Activated CD4-positive, alpha-beta memory T cell treated with anti-CD3 and anti-CD28 coated beads for 36 hours (primary cell): ENCODE measurements at regions not wholly inside any gene's neighbourhood (a gene's known extent, or its start where the extent isn't known, plus 50 kb on each side); places are given as distances from the start of the nearest gene placed in this dataset.
A peak's percentile ranks its signal among the peaks of the same experiment; 100 is the strongest.

Experiments
- CTCF ChIA-PET: fragments of 350-600 bp; sonication (Branson Sonifier 250); formaldehyde crosslinking; loops from one replicate; lab custom pipeline; 2021; ENCODE audit warnings: antibody characterized with exemption, inconsistent platforms; lab: Charles Lee
- POLR2A ChIA-PET: fragments of 350-600 bp; sonication (Branson Sonifier 250); formaldehyde crosslinking; loops from one replicate; lab custom pipeline; 2021; ENCODE audit warnings: antibody characterized with exemption; lab: Charles Lee
- DNase-seq: peaks from one replicate; pipeline ENCODE4 v3.0.0-alpha.2; 2020
- H3K27ac Mint-ChIP-seq: one replicate; pipeline ENCODE4 v1.8.0; 2021; ENCODE audit warnings: mixed read lengths
- H3K27me3 Mint-ChIP-seq: one replicate; pipeline ENCODE4 v1.8.0; 2021; ENCODE audit warnings: mixed read lengths
- H3K36me3 Mint-ChIP-seq: one replicate; pipeline ENCODE4 v1.8.0; 2021; ENCODE audit warnings: mixed read lengths
- H3K4me1 Mint-ChIP-seq: one replicate; pipeline ENCODE4 v1.8.0; 2021; ENCODE audit warnings: low read depth, mixed read lengths
- H3K4me3 Mint-ChIP-seq: one replicate; pipeline ENCODE4 v1.8.0; 2021; ENCODE audit warnings: mild to moderate bottlenecking, mixed read lengths
- H3K9me3 Mint-ChIP-seq: one replicate; pipeline ENCODE4 v1.8.0; 2021; ENCODE audit warnings: mixed read lengths
- intact Hi-C: fragments of 100-400 bp; cut with micrococcal nuclease; formaldehyde crosslinking; loops from one replicate; pipeline ENCODE4 v1.15.1; 2023

DNA sequence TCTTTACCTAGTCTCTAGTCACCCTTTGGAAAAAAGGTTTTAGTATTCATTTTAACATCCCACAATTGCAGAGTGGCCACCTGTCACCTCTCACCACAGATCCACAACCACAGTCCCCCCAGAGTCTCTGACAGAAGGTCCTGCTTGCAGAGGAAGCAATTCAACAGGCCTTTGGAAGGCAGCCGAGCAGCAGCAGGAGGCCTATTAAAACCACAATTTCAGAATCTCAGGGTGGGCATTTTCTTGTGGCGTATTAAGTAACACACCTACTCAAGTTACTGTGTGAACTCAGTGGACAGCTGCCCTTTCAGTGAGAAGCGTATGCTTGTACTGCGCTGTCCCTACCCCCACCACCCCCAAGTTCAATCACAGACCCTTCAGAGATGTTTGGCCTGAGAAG, 234.0 kb upstream of the HMGA2 start:
- ChIA-PET CTCF (no interaction called here), POLR2A (no interaction called here)
- Mint-ChIP-seq H3K9me3 (no peaks in the 10 kb centered on the region), H3K36me3 (no peaks in the 10 kb centered on the region), H3K27ac (no peak overlapping the region), H3K4me1 (no peaks in the 10 kb centered on the region), H3K27me3 (peaks cover 4% of the 10 kb centered on the region), H3K4me3 (no peak overlapping the region)
- no peak for DNase-seq
- intact Hi-C loops, result no loop called here

DNA sequence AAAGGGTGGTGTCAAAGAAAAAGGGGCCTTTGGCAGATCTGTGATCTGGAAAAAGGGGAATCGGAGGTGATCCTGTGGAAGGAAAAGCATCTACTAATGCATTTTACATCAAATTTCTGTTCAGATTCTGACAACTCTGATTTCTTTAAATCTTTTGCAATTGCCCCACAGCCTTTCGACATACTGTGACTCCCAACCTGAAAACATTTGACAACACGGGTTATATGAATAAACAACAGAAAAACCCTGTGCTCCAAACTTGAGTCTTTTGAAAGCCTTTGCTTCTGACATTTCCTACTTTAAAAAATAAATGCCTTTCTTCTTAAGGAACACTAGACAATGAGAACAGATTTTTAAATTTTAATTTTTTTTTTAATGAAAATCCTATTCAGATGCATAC, 231.9 kb upstream of the HMGA2 start:
- POLR2A ChIA-PET, result no interaction called here
- CTCF ChIA-PET, result no interaction called here
- intact Hi-C loops, result no loop called here
- H3K9me3 Mint-ChIP-seq, result no peaks in the 10 kb centered on the region
- no peak for DNase-seq
- no peak overlapping the region for H3K4me3 Mint-ChIP-seq
- peaks cover 4% of the 10 kb centered on the region for H3K27me3 Mint-ChIP-seq
- no peak overlapping the region for H3K27ac Mint-ChIP-seq
- H3K4me1 Mint-ChIP-seq, result no peaks in the 10 kb centered on the region
- H3K36me3 Mint-ChIP-seq, result no peaks in the 10 kb centered on the region

DNA sequence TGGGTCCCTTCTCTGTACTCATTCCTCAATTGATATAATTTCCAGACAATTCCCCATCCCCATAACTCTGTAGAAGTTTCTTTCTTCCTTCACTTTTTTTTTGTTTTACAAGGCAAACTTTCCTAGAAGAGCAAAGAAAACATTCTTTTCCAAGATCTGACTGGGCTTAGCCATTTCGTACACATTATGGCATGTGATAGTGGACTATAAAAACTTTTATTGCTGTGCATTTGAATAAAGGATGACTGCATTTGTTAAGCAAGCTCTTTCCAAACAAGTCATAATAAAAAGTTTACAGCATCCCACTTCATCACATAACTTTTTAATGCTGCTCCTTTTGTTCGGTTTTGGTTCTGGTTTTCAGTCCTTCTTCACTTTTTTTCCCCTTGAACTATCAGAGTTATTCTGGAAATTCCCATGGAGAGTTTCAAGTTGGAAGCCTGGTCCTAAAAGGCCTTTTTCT, 231.0 kb upstream of the HMGA2 start:
- Mint-ChIP-seq H3K9me3 (no peaks in the 10 kb centered on the region), H3K4me1 (no peaks in the 10 kb centered on the region), H3K27ac (no peak overlapping the region), H3K4me3 (no peak overlapping the region), H3K36me3 (no peaks in the 10 kb centered on the region), H3K27me3 (peaks cover 5% of the 10 kb centered on the region)
- intact Hi-C loops, result no loop called here
- ChIA-PET CTCF (no interaction called here), POLR2A (no interaction called here)
- no peak for DNase-seq

DNA sequence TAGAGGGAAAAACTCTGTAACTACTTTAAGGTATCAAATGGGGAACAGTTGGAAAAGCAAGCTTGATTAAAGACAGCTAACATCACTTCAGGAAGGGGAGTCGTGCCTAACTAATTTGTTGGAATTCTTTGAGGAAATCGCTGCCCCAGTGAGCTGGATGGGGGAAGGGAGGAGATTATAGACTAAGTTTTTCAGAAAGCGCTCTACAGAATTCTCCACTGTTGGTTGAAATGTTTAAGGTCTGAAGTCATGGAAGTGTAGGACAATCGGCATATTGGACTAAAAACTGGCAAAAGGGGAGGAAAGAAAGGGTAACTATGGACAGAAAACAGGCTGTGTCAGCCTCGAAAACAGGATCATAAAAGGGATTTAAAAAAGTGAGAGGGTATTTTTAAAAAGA, 229.9 kb upstream of the HMGA2 start:
- ChIA-PET CTCF (interaction anchor here (0.6 kb wide), 1 partner anchor 8 kb away, joined by 3 read pairs; no protein-coding TSS in a partner anchor), POLR2A (no interaction called here)
- Mint-ChIP-seq H3K27ac (no peak overlapping the region), H3K4me3 (no peak overlapping the region), H3K27me3 (peaks cover 6% of the 10 kb centered on the region), H3K4me1 (no peaks in the 10 kb centered on the region), H3K36me3 (no peaks in the 10 kb centered on the region), H3K9me3 (no peaks in the 10 kb centered on the region)
- no peak for DNase-seq
- intact Hi-C loops, result no loop called here

DNA sequence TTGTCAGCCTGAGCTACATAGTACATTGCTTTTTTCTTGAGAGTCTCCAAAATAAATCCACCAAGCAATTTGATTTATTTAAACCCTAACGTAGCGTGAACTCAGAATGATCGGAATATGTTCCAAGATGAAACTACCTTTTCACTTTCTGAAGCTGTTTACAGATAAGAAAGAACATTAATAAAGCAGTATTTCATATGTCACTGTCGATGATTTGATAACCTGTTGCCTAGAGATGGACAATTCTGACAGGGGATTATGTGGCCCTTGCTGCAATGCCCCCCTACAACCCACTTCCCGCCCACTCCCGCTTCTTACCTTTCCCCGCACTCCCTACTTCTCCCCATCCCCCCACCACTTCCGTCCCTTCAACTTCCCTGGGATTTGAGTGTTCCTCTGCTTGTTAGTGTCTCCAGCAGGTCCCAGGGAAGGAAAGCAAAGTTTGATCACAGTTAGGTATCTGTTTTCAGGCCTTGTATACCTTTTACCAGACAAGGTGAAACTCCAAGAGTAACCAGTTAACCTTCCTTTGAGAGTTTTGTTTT, 229.2 kb upstream of the HMGA2 start:
- DNase-seq, result no peak
- H3K4me1 Mint-ChIP-seq, result no peaks in the 10 kb centered on the region
- no peaks in the 10 kb centered on the region for H3K36me3 Mint-ChIP-seq
- POLR2A ChIA-PET, result no interaction called here
- H3K27me3 Mint-ChIP-seq, result peaks cover 5% of the 10 kb centered on the region
- no peaks in the 10 kb centered on the region for H3K9me3 Mint-ChIP-seq
- intact Hi-C loops, result no loop called here
- CTCF ChIA-PET, result no interaction called here
- no peak overlapping the region for H3K4me3 Mint-ChIP-seq
- no peak overlapping the region for H3K27ac Mint-ChIP-seq

DNA sequence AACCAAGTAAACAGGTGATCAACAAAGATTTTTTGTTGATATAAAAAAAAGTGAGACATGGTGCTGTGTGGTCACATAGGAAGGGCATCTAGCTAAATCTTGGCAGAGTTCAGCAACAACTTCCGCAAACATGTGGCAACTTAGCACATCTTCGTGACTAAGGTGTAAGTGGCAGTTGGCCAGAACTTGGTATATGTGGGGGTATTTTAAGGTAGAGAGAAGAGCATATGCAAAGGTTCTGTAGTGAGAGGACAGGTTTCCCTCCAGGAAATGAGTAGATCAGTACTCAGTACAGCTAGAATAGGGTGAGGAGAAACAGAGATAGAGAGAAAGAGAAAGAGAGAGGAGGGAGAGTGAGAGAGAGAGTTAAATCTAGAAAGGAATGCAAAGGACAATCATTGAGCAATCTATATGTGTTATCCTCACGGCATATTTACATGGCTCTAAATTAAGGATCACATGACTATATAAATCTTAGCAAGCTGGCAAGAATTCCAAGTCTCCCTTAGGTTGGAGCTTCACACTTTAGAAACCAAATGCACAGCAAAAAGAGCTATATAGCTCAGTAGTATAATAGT, 227.7 kb upstream of the HMGA2 start:
- Mint-ChIP-seq H3K36me3 (no peaks in the 10 kb centered on the region), H3K4me3 (no peak overlapping the region), H3K27me3 (peaks cover 4% of the 10 kb centered on the region), H3K4me1 (no peaks in the 10 kb centered on the region), H3K9me3 (no peaks in the 10 kb centered on the region), H3K27ac (no peak overlapping the region)
- intact Hi-C loops, result no loop called here
- ChIA-PET CTCF (no interaction called here), POLR2A (no interaction called here)
- no peak for DNase-seq

DNA sequence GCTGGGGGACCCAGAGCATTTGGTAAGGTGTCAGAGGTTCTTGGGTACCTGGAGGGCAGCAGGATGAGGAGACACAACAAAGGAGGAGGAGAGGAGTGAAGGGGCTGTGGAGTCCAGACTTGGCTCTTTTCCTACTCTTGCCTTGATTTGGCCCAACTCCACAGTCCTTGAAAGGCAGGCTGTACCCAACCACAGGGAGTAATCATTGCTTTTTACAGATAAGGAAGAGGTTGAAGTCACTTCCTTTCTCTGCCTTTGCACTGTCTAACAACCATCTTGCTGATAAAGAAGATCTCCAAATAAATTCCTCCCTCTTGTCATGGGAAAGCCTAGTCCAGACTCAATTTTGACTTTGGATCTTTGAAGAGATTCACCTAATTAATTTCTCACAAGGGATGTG, 226.8 kb upstream of the HMGA2 start:
- ChIA-PET POLR2A (no interaction called here), CTCF (no interaction called here)
- intact Hi-C loops, result no loop called here
- no peak for DNase-seq
- Mint-ChIP-seq H3K4me3 (no peak overlapping the region), H3K36me3 (no peaks in the 10 kb centered on the region), H3K4me1 (peaks cover 1% of the 10 kb centered on the region), H3K27ac (no peak overlapping the region), H3K9me3 (no peaks in the 10 kb centered on the region), H3K27me3 (peaks cover 5% of the 10 kb centered on the region)

DNA sequence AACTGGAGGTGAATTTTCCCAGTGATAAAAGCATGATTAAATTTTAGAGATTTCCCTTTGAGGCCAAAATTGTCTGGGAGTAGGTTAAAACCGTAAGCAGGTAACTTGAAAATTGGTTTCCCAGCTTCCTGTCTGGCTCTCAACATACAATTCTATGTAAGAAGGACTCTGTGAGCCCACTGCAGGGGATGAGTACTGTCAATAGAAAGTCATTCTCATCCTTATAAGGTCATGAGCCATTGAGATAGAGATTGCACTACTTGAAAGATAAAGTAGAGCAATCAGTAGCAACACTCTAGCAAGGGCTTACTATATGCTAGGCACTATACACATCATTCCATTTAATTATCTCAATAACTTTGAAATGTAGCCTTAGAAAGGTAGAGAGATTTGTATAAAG, 225.6 kb upstream of the HMGA2 start:
- ChIA-PET CTCF (no interaction called here), POLR2A (no interaction called here)
- Mint-ChIP-seq H3K27ac (no peak overlapping the region), H3K27me3 (peaks cover 5% of the 10 kb centered on the region), H3K36me3 (no peaks in the 10 kb centered on the region), H3K4me3 (no peak overlapping the region), H3K9me3 (no peaks in the 10 kb centered on the region), H3K4me1 (peaks cover 1% of the 10 kb centered on the region)
- intact Hi-C loops, result no loop called here
- no peak for DNase-seq

DNA sequence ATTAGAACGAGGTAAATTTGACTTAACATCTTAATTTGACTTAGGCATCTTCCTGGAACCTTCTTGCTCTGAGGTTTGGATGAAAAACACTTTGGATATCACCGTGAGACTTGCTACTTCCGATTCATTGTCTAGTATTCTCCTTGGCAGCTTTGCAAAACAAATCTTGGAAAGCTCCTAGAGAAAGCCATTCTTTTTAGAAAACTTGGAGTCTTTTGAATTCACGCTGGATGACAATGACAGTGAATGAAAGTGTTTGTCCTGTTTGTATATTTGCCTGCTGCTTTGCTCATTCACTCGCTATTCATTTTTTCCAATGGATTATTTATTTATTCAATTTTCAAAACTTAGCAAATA, 222.1 kb upstream of the HMGA2 start:
- H3K36me3 Mint-ChIP-seq, result no peaks in the 10 kb centered on the region
- peaks cover 5% of the 10 kb centered on the region for H3K27me3 Mint-ChIP-seq
- H3K4me1 Mint-ChIP-seq, result peaks cover 1% of the 10 kb centered on the region
- no peak overlapping the region for H3K4me3 Mint-ChIP-seq
- no peak for DNase-seq
- POLR2A ChIA-PET, result no interaction called here
- intact Hi-C loops, result loop anchor here (1.0 to 10.0 kb wide), 3 partner anchors 83 to 485 kb away; no protein-coding TSS in a partner anchor
- CTCF ChIA-PET, result interaction anchor here (1.1 to 1.5 kb wide), 4 partner anchors 11 to 511 kb away, joined by 3 to 5 read pairs (median 3); no protein-coding TSS in a partner anchor
- H3K27ac Mint-ChIP-seq, result no peak overlapping the region
- H3K9me3 Mint-ChIP-seq, result no peaks in the 10 kb centered on the region

DNA sequence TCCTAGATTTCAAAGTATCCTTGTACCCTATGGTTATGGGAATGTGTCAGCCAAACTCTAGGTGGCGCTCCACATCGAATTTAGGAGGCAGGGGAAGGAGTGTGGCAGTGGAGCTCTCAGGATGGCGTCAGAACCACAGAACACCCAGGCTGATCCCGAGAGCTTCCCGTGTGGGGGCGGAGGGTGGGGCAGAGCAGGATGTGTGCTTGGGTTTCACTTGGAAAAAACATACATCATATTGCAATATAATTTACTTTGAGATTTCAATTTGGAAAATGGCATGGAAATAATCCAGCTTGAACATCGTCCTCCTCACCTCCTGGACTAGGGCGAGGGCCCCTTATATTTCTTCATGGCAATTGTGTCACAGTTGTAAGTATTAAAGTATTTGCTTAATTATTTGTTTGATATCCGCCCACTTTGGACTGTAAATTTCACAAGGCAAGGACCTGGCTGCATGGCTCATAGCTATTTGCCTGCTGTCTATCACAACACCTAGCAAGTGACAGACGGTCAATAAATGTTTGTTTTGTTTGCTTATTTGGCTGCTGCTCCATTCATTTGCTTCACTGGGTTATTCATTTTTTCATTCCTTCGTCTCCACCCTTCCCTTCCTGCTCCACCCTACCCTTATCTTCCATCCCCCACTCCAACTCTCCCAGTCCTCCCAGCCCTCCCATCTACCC, 221.5 kb upstream of the HMGA2 start:
- Mint-ChIP-seq H3K9me3 (no peaks in the 10 kb centered on the region), H3K4me3 (no peak overlapping the region), H3K36me3 (no peaks in the 10 kb centered on the region), H3K27ac (no peak overlapping the region), H3K4me1 (peaks cover 1% of the 10 kb centered on the region), H3K27me3 (peaks cover 5% of the 10 kb centered on the region)
- intact Hi-C loops, result loop anchor here (1.0 to 10.0 kb wide), 3 partner anchors 82 to 485 kb away; no protein-coding TSS in a partner anchor
- peak; percentile 56 for DNase-seq
- ChIA-PET POLR2A (no interaction called here), CTCF (interaction anchor here (0.6 to 1.5 kb wide), 6 partner anchors 8 to 510 kb away, joined by 3 to 5 read pairs (median 3); no protein-coding TSS in a partner anchor)

DNA sequence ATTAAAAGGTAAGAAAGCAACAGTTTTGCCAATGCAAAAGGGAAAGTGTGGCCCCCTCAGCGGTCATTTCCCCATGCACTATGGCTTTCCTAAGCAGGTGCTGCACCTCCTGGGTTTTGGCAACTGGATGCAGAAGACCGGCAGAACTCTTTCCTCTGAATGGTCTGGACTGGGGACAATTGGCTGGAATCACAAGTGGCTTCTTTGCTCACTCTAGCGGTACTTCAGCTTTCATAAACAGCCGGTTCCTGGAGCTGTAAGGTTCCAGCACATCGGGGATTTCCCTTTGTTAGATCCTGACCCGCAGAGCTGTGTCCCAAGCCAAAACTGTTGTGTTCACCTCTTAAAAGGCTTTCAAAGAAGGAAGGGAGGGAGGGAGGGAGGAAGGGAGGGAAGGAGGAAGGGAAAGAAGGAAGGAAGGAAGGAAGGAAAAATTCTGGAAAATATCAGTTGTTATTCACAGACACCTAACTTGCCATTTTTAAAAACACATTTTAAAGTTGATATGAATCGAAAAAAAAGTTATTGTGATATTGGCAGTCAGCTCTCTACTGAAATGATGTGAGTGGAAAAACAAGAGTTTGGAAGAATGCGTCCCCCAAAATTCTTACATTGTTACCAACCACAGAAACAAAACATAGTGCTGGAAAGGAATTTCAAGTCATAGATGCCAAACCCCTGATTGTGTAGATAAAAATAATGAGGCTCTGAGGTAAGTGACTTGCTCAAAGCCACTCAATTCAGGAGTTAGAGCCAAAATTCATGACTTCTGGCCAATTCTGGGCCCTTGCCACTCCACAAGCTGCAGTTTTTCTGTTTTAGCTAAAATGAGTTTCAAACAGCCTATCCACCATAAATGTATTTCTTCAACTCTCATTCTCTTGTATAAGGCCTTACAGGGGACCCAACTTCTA, 220.6 kb upstream of the HMGA2 start:
- no peaks in the 10 kb centered on the region for H3K36me3 Mint-ChIP-seq
- ChIA-PET POLR2A (no interaction called here), CTCF (interaction anchor here (1.5 kb wide), 1 partner anchor 9 kb away, joined by 5 read pairs; no protein-coding TSS in a partner anchor)
- H3K4me1 Mint-ChIP-seq, result peaks cover 1% of the 10 kb centered on the region
- intact Hi-C loops, result loop anchor here (5.0 to 10.0 kb wide), 2 partner anchors 81 to 484 kb away; no protein-coding TSS in a partner anchor
- no peaks in the 10 kb centered on the region for H3K9me3 Mint-ChIP-seq
- H3K27ac Mint-ChIP-seq, result no peak overlapping the region
- peaks cover 4% of the 10 kb centered on the region for H3K27me3 Mint-ChIP-seq
- DNase-seq, result no peak
- H3K4me3 Mint-ChIP-seq, result no peak overlapping the region

DNA sequence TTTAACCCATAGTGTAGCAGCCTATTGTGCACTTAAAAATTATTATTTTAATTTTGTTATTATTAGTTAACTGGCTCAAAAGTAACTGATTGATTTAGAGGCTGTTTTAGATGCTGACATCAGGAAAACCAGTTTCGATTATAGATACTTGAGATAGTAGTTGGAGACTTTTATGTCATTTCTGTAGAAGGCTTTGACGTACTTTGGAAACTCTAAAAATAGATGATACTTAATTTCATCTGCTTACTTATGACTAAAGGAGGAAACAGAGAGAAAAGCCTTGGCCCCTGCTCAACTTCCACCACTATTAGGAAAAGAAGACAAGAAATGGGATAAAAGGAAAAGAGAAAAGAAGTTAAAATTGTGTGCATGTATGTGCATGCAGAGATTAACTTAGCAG, 219.3 kb upstream of the HMGA2 start:
- intact Hi-C loops, result loop anchor here (10.0 kb wide), 1 partner anchor 80 kb away; no protein-coding TSS in a partner anchor
- CTCF ChIA-PET, result no interaction called here
- H3K9me3 Mint-ChIP-seq, result no peaks in the 10 kb centered on the region
- H3K27me3 Mint-ChIP-seq, result peaks cover 2% of the 10 kb centered on the region
- no peaks in the 10 kb centered on the region for H3K36me3 Mint-ChIP-seq
- POLR2A ChIA-PET, result no interaction called here
- no peak overlapping the region for H3K4me3 Mint-ChIP-seq
- H3K27ac Mint-ChIP-seq, result no peak overlapping the region
- peaks cover 1% of the 10 kb centered on the region for H3K4me1 Mint-ChIP-seq
- no peak for DNase-seq
